HG03558 (cell line): ENCODE measurements at regions not wholly inside any gene's neighbourhood (a gene's known extent, or its start where the extent isn't known, plus 50 kb on each side); places are given as distances from the start of the nearest gene placed in this dataset.
"Not testable (repeated sequence)": the region's sequence is repeated elsewhere in the genome, so short reads cannot be mapped to it uniquely, and the experiment has no call there.

Experiments
- ATAC-seq: cut with Tn5 transposase; IDR thresholded peaks from one replicate; pipeline ENCODE4 v1.9.1; 2021; ENCODE audit warnings: moderate number of reproducible peaks; ENCODE audit not compliant: unreplicated experiment; ENCODE audit errors: extremely low read depth

- ATAC-seq, result no peak
These were observed 131.4 kb upstream of the C11orf58 start for GRCh38 chr11:16606784-16607674.

- peak; percentile 95 for ATAC-seq
These were observed 132.3 kb upstream of the C11orf58 start for GRCh38 chr11:16605894-16606783.

GRCh38 chr11:16605389-16605893, 133.0 kb upstream of the C11orf58 start:
- no peak for ATAC-seq

- no peak for ATAC-seq
These were observed 133.6 kb upstream of the C11orf58 start for GRCh38 chr11:16604794-16605388.

- no peak for ATAC-seq
These were observed 134.3 kb upstream of the C11orf58 start for GRCh38 chr11:16603890-16604793.

- ATAC-seq, result no peak
These were observed 135.2 kb upstream of the C11orf58 start for GRCh38 chr11:16603245-16603644.

GRCh38 chr11:16598906-16599305, 139.5 kb upstream of the C11orf58 start:
- no peak for ATAC-seq

- ATAC-seq, result no peak
These were observed 140.4 kb upstream of the C11orf58 start for GRCh38 chr11:16598032-16598431.

GRCh38 chr11:16596231-16596630, 142.2 kb upstream of the C11orf58 start:
- no peak for ATAC-seq

- ATAC-seq, result no peak
These were observed 147.3 kb upstream of the C11orf58 start for GRCh38 chr11:16591157-16591556.

- ATAC-seq, result no peak
These were observed 150.8 kb upstream of the C11orf58 start for GRCh38 chr11:16587670-16588069.

GRCh38 chr11:16584569-16584968, 153.9 kb upstream of the C11orf58 start:
- no peak for ATAC-seq

GRCh38 chr11:16581078-16581477, 157.4 kb upstream of the C11orf58 start:
- not testable (repeated sequence) for ATAC-seq

- ATAC-seq, result no peak
These were observed 161.0 kb upstream of the C11orf58 start for GRCh38 chr11:16577490-16577889.

- ATAC-seq, result not testable (repeated sequence)
These were observed 163.6 kb upstream of the C11orf58 start for GRCh38 chr11:16574889-16575288.

GRCh38 chr11:16572945-16573344, 165.5 kb upstream of the C11orf58 start:
- no peak for ATAC-seq

GRCh38 chr11:16561150-16561549, 177.3 kb upstream of the C11orf58 start:
- no peak for ATAC-seq

- ATAC-seq, result no peak
These were observed 180.0 kb upstream of the C11orf58 start for GRCh38 chr11:16558494-16558893.

- no peak for ATAC-seq
These were observed 182.5 kb upstream of the C11orf58 start for GRCh38 chr11:16555956-16556355.
